HepG2 (cell line): ENCODE measurements at regions not wholly inside any gene's neighbourhood (a gene's known extent, or its start where the extent isn't known, plus 50 kb on each side); places are given as distances from the start of the nearest gene placed in this dataset.

Experiments
- ATAC-seq: fragments of 200-7000 bp; cut with Tn5 transposase; 3 replicates; pipeline ENCODE4 v1.9.1; 2020; ENCODE audit warnings: mild to moderate bottlenecking, moderate library complexity
- BruUV-seq: library from RNA; stranded (reverse); fragments of 400-500 nt; replicated peaks from 2 replicates; lab custom pipeline; 2021; lab: Mats Ljungman, UMichigan
- CTCF ChIA-PET: fragments of 300-600 bp; formaldehyde crosslinking; extraction: SDS; loops from one replicate; lab custom pipeline; 2021; ENCODE audit warnings: low total read pairs, inconsistent platforms, low intra/inter-chr PET ratio; lab: Yijun Ruan, JAX
- POLR2A ChIA-PET: fragments of 350-600 bp; sonication (Branson Sonifier 250); formaldehyde crosslinking; loops from one replicate; lab custom pipeline; 2020; ENCODE audit warnings: antibody characterized with exemption, inconsistent platforms; lab: Yijun Ruan, JAX
- DNase-seq: peaks from one replicate; pipeline ENCODE4 v3.0.0-alpha.2; 2015; ENCODE audit warnings: low spot score
- FAIRE-seq: peaks from 3 replicates; lab custom pipeline; 2011; peaks lifted over from hg19 to GRCh38; lab: Jason Lieb, UNC
- H2AFZ ChIP-seq: one replicate; pipeline ENCODE4 v1.6.1; 2011; ENCODE audit warnings: low read length, inconsistent platforms
- H3K27ac ChIP-seq: fragments of 300-600 bp; 3 replicates; pipeline ENCODE4 v1.8.0; 2011; ENCODE audit warnings: mixed run types, mild to moderate bottlenecking, mixed read lengths, low read length, inconsistent platforms; ENCODE audit not compliant: insufficient read depth; ENCODE audit errors: extremely low read length
- H3K27me3 ChIP-seq, 2 experiments: fragments of 200-600 bp in 1 of 2; 2 replicates in 1 of 2; 3 replicates in 1 of 2; pipeline versions ENCODE4 v1.6.0 to v1.8.0; 2011; ENCODE audit warnings: low read length in 2 of 2, mild to moderate bottlenecking in 2 of 2, moderate library complexity in 2 of 2, inconsistent platforms in 1 of 2; ENCODE audit not compliant: insufficient read depth in 2 of 2, control insufficient read depth in 1 of 2
- H3K36me3 ChIP-seq, 2 experiments: fragments of 200-600 bp in 1 of 2; replicated peaks in 1 of 2; 2 replicates in 1 of 2; 3 replicates in 1 of 2; pipeline versions ENCODE4 v1.5.1 to v1.8.0; 2011; ENCODE audit warnings: low read length in 2 of 2, inconsistent platforms in 1 of 2; ENCODE audit not compliant: insufficient read depth in 2 of 2, control insufficient read depth in 1 of 2
- H3K4me1 ChIP-seq: 2 replicates; pipeline ENCODE4 v1.5.1; 2012; ENCODE audit warnings: low read length, inconsistent platforms; ENCODE audit not compliant: insufficient read depth
- H3K4me2 ChIP-seq: 2 replicates; pipeline ENCODE4 v1.6.0; 2011; ENCODE audit warnings: low read depth, low read length, inconsistent platforms
- H3K4me3 ChIP-seq, 3 experiments: fragments of 200-600 bp in 1 of 3; sonication (generic), shearing (Covaris generic) in 1 of 3; replicated peaks in 1 of 3; 2 replicates each; pipeline ENCODE4 v1.5.1; 2011 to 2016; ENCODE audit warnings: low read length in 3 of 3, inconsistent platforms in 2 of 3, low read depth in 2 of 3, mild to moderate bottlenecking in 2 of 3, control low read depth in 1 of 3, mixed read lengths in 1 of 3; ENCODE audit not compliant: insufficient read depth in 1 of 3
- H3K79me2 ChIP-seq: one replicate; pipeline ENCODE4 v1.6.1; 2011; ENCODE audit warnings: low read length, inconsistent platforms; ENCODE audit not compliant: insufficient read depth
- H3K9ac ChIP-seq: 2 replicates; pipeline ENCODE4 v1.6.0; 2011; ENCODE audit warnings: mild to moderate bottlenecking, low read depth, low read length, inconsistent platforms; ENCODE audit not compliant: insufficient read depth
- H3K9me3 ChIP-seq: 2 replicates; pipeline ENCODE4 v1.5.1; 2012; ENCODE audit warnings: mild to moderate bottlenecking, low read length
- H4K20me1 ChIP-seq: 2 replicates; pipeline ENCODE4 v1.6.0; 2011; ENCODE audit warnings: inconsistent platforms, mild to moderate bottlenecking, low read length, moderate library complexity; ENCODE audit not compliant: insufficient read depth
- DRAP1 ChIP-seq: IDR thresholded peaks from 2 replicates; pipeline ENCODE4 v1.6.1; 2016; ENCODE audit warnings: missing genetic modification reagents, missing compliant biosample characterization
- FOXO1 ChIP-seq: sonication (generic); formaldehyde crosslinking; IDR thresholded peaks from 2 replicates; pipeline ENCODE4 v1.4.0; 2020; ENCODE audit warnings: missing genetic modification reagents
- GATAD2A ChIP-seq: IDR thresholded peaks from 2 replicates; pipeline ENCODE4 v1.6.1; 2016
- HMGA1 ChIP-seq: sonication (generic); formaldehyde crosslinking; conservative IDR thresholded peaks from 2 replicates; pipeline ENCODE4 v1.4.0; 2020; ENCODE audit warnings: missing genetic modification reagents
- MZF1 ChIP-seq: sonication (generic); formaldehyde crosslinking; IDR thresholded peaks from 2 replicates; pipeline ENCODE4 v1.8.1; 2023; ENCODE audit warnings: mild to moderate bottlenecking, missing genetic modification reagents, borderline replicate concordance
- PLRG1 ChIP-seq: fragments of 450-650 bp; conservative IDR thresholded peaks from 2 replicates; pipeline ENCODE4 v1.6.1; 2016
- RBFOX2 ChIP-seq: fragments of 200-400 bp; formaldehyde crosslinking; IDR thresholded peaks from 2 replicates; pipeline ENCODE4 v1.6.1; 2017; ENCODE audit warnings: low read depth, mild to moderate bottlenecking, low read length
- RCOR2 ChIP-seq: IDR thresholded peaks from 2 replicates; pipeline ENCODE4 v1.6.1; 2016; ENCODE audit warnings: missing biosample characterization, missing genetic modification reagents
- ZBTB20 ChIP-seq: sonication (generic); formaldehyde crosslinking; IDR thresholded peaks from 2 replicates; pipeline ENCODE4 v1.8.1; 2023; ENCODE audit warnings: missing genetic modification reagents, low read depth, mild to moderate bottlenecking, borderline replicate concordance
- ZBTB7B ChIP-seq: sonication (generic); formaldehyde crosslinking; IDR thresholded peaks from 2 replicates; pipeline ENCODE4 v1.4.0; 2020; ENCODE audit warnings: missing genetic modification reagents
- ZHX1 ChIP-seq: sonication (generic); formaldehyde crosslinking; IDR thresholded peaks from 2 replicates; pipeline ENCODE4 v1.8.1; 2022; ENCODE audit warnings: low read depth, mild to moderate bottlenecking, missing genetic modification reagents
- ZNF232 ChIP-seq: sonication (generic); formaldehyde crosslinking; IDR thresholded peaks from 2 replicates; pipeline ENCODE4 v1.4.0; 2020; ENCODE audit warnings: missing genetic modification reagents, borderline replicate concordance
- ZNF263 ChIP-seq: sonication (generic); formaldehyde crosslinking; IDR thresholded peaks from 2 replicates; pipeline ENCODE4 v1.4.0; 2020; ENCODE audit warnings: missing genetic modification reagents
- ZNF362 ChIP-seq: sonication (generic); formaldehyde crosslinking; IDR thresholded peaks from 2 replicates; pipeline ENCODE4 v1.4.0; 2020; ENCODE audit warnings: missing genetic modification reagents, mild to moderate bottlenecking, borderline replicate concordance
- ZNF766 ChIP-seq: sonication (generic); formaldehyde crosslinking; IDR thresholded peaks from 2 replicates; pipeline ENCODE4 v1.5.0; 2020; ENCODE audit warnings: missing genetic modification reagents, borderline replicate concordance
- WGBS: methylation state at CpG from one replicate; pipeline ENCODE4 v1.1.6; 2017; ENCODE audit warnings: low lambda C conversion rate; 5-methylcytosine and 5-hydroxymethylcytosine counted together
- in situ Hi-C: cut with HindIII; loops from 2 replicates; pipeline ENCODE4 v1.10.0; 2017; ENCODE audit warnings: low pct_unique_long_range_greater_than_20kb; ENCODE audit not compliant: extremely low pct_ligation_motif_present
- intact Hi-C: fragments of 100-400 bp; cut with micrococcal nuclease; formaldehyde crosslinking; loops from one replicate; pipeline ENCODE4 v1.10.0; 2022; ENCODE audit not compliant: unreplicated experiment

GRCh38 chr4:34412911-34413310 is 1831.4 kb downstream of the ARAP2 start (continued):
- TF ChIP-seq RCOR2 (CRISPR knock-in tag) (no peak), GATAD2A (CRISPR knock-in tag) (no peak), MZF1 (CRISPR knock-in tag) (no peak), ZBTB7B (CRISPR knock-in tag) (no peak), DRAP1 (CRISPR knock-in tag) (no peak)
- TF ChIP-seq, all 625 proteins: peak for 0

- no peak for FAIRE-seq
- no TSS peak for BruUV-seq
Measured at GRCh38 chr4:34417160-34417559, 1827.2 kb downstream of the ARAP2 start.

More at GRCh38 chr4:34417160-34417559, 1827.2 kb downstream of the ARAP2 start:
- 0% methylated on average over 3 of the region's 3 CpGs for WGBS
- intact Hi-C loops (no loop called here), in situ Hi-C loops (no loop called here)
- Histone ChIP-seq H3K4me2 (no peak overlapping the region), H3K27me3 (no peaks in the 10 kb centered on the region), H3K36me3 (no peaks in the 10 kb centered on the region), H3K9me3 (peaks cover 17% of the 10 kb centered on the region), H4K20me1 (no peaks in the 10 kb centered on the region), H3K27ac (no peak overlapping the region), H3K79me2 (no peaks in the 10 kb centered on the region), H2AFZ (no peak overlapping the region), H3K9ac (no peak overlapping the region), H3K4me3 (no peak overlapping the region), H3K4me1 (no peaks in the 10 kb centered on the region)
- ChIA-PET POLR2A (no interaction called here), CTCF (no interaction called here)
- DNase-seq (no peak), ATAC-seq (no peak)
- TF ChIP-seq FOXO1 (CRISPR knock-in tag) = no peak
- TF ChIP-seq ZNF362 (CRISPR knock-in tag) = no peak
- no peak for TF ChIP-seq PLRG1
- no peak for TF ChIP-seq ZHX1 (CRISPR knock-in tag)
- TF ChIP-seq ZNF766 (CRISPR knock-in tag) = no peak
- TF ChIP-seq ZBTB20 (CRISPR knock-in tag) = no peak
- TF ChIP-seq HMGA1 = no peak
- TF ChIP-seq RBFOX2 = no peak
- TF ChIP-seq ZNF263 = no peak
- no peak for TF ChIP-seq ZNF232 (CRISPR knock-in tag)
- TF ChIP-seq ZBTB7B (CRISPR knock-in tag) = no peak
